HepG2 (cell line): ENCODE measurements at regions not wholly inside any gene's neighbourhood (a gene's known extent, or its start where the extent isn't known, plus 50 kb on each side); places are given as distances from the start of the nearest gene placed in this dataset.
A peak's percentile ranks its signal among the peaks of the same experiment; 100 is the strongest.

Source experiments
- ATAC-seq: fragments of 200-7000 bp; cut with Tn5 transposase; 3 replicates; pipeline ENCODE4 v1.9.1; 2020; ENCODE audit warnings: mild to moderate bottlenecking, moderate library complexity
- BruUV-seq: library from RNA; stranded (reverse); fragments of 400-500 nt; replicated peaks from 2 replicates; lab custom pipeline; 2021; lab: Mats Ljungman, UMichigan
- CTCF ChIA-PET: fragments of 300-600 bp; formaldehyde crosslinking; extraction: SDS; loops from one replicate; lab custom pipeline; 2021; ENCODE audit warnings: low total read pairs, inconsistent platforms, low intra/inter-chr PET ratio; lab: Yijun Ruan, JAX
- POLR2A ChIA-PET: fragments of 350-600 bp; sonication (Branson Sonifier 250); formaldehyde crosslinking; loops from one replicate; lab custom pipeline; 2020; ENCODE audit warnings: antibody characterized with exemption, inconsistent platforms; lab: Yijun Ruan, JAX
- DNase-seq: peaks from one replicate; pipeline ENCODE4 v3.0.0-alpha.2; 2015; ENCODE audit warnings: low spot score
- FAIRE-seq: peaks from 3 replicates; lab custom pipeline; 2011; peaks lifted over from hg19 to GRCh38; lab: Jason Lieb, UNC
- H2AFZ ChIP-seq: one replicate; pipeline ENCODE4 v1.6.1; 2011; ENCODE audit warnings: low read length, inconsistent platforms
- H3K27ac ChIP-seq: fragments of 300-600 bp; 3 replicates; pipeline ENCODE4 v1.8.0; 2011; ENCODE audit warnings: mixed run types, mild to moderate bottlenecking, mixed read lengths, low read length, inconsistent platforms; ENCODE audit not compliant: insufficient read depth; ENCODE audit errors: extremely low read length
- H3K27me3 ChIP-seq, 2 experiments: fragments of 200-600 bp in 1 of 2; 2 replicates in 1 of 2; 3 replicates in 1 of 2; pipeline versions ENCODE4 v1.6.0 to v1.8.0; 2011; ENCODE audit warnings: low read length in 2 of 2, mild to moderate bottlenecking in 2 of 2, moderate library complexity in 2 of 2, inconsistent platforms in 1 of 2; ENCODE audit not compliant: insufficient read depth in 2 of 2, control insufficient read depth in 1 of 2
- H3K36me3 ChIP-seq, 2 experiments: fragments of 200-600 bp in 1 of 2; replicated peaks in 1 of 2; 2 replicates in 1 of 2; 3 replicates in 1 of 2; pipeline versions ENCODE4 v1.5.1 to v1.8.0; 2011; ENCODE audit warnings: low read length in 2 of 2, inconsistent platforms in 1 of 2; ENCODE audit not compliant: insufficient read depth in 2 of 2, control insufficient read depth in 1 of 2
- H3K4me1 ChIP-seq: 2 replicates; pipeline ENCODE4 v1.5.1; 2012; ENCODE audit warnings: low read length, inconsistent platforms; ENCODE audit not compliant: insufficient read depth
- H3K4me2 ChIP-seq: 2 replicates; pipeline ENCODE4 v1.6.0; 2011; ENCODE audit warnings: low read depth, low read length, inconsistent platforms
- H3K4me3 ChIP-seq, 3 experiments: fragments of 200-600 bp in 1 of 3; sonication (generic), shearing (Covaris generic) in 1 of 3; replicated peaks in 1 of 3; 2 replicates each; pipeline ENCODE4 v1.5.1; 2011 to 2016; ENCODE audit warnings: low read length in 3 of 3, inconsistent platforms in 2 of 3, low read depth in 2 of 3, mild to moderate bottlenecking in 2 of 3, control low read depth in 1 of 3, mixed read lengths in 1 of 3; ENCODE audit not compliant: insufficient read depth in 1 of 3
- H3K79me2 ChIP-seq: one replicate; pipeline ENCODE4 v1.6.1; 2011; ENCODE audit warnings: low read length, inconsistent platforms; ENCODE audit not compliant: insufficient read depth
- H3K9ac ChIP-seq: 2 replicates; pipeline ENCODE4 v1.6.0; 2011; ENCODE audit warnings: mild to moderate bottlenecking, low read depth, low read length, inconsistent platforms; ENCODE audit not compliant: insufficient read depth
- H3K9me3 ChIP-seq: 2 replicates; pipeline ENCODE4 v1.5.1; 2012; ENCODE audit warnings: mild to moderate bottlenecking, low read length
- H4K20me1 ChIP-seq: 2 replicates; pipeline ENCODE4 v1.6.0; 2011; ENCODE audit warnings: inconsistent platforms, mild to moderate bottlenecking, low read length, moderate library complexity; ENCODE audit not compliant: insufficient read depth
- ATF5 ChIP-seq: sonication (generic); formaldehyde crosslinking; IDR thresholded peaks from 2 replicates; pipeline ENCODE4 v1.4.0; 2020; ENCODE audit warnings: mild to moderate bottlenecking, low read depth, missing genetic modification reagents
- GTF2F1 ChIP-seq: fragments of 150-350 bp; IDR thresholded peaks from 2 replicates; pipeline ENCODE4 v1.6.1; 2014; ENCODE audit warnings: low read length
- HNRNPK ChIP-seq: fragments of 200-400 bp; formaldehyde crosslinking; IDR thresholded peaks from 2 replicates; pipeline ENCODE4 v1.6.1; 2018; ENCODE audit warnings: low read length, low read depth, moderate library complexity, mild to moderate bottlenecking; ENCODE audit not compliant: poor library complexity, severe bottlenecking
- MTF1 ChIP-seq: sonication (generic); formaldehyde crosslinking; IDR thresholded peaks from 2 replicates; pipeline ENCODE4 v1.5.0; 2020; ENCODE audit warnings: missing genetic modification reagents
- MXD4 ChIP-seq: IDR thresholded peaks from 2 replicates; pipeline ENCODE4 v1.6.1; 2016; ENCODE audit warnings: mild to moderate bottlenecking, missing biosample characterization, missing genetic modification reagents
- PHF20 ChIP-seq: sonication (generic); formaldehyde crosslinking; IDR thresholded peaks from 2 replicates; pipeline ENCODE4 v1.5.0; 2020; ENCODE audit warnings: mild to moderate bottlenecking, missing genetic modification reagents
- PPARG ChIP-seq: conservative IDR thresholded peaks from 2 replicates; pipeline ENCODE4 v1.6.1; 2016; ENCODE audit warnings: missing biosample characterization, missing genetic modification reagents
- PRPF4 ChIP-seq: fragments of 200-400 bp; formaldehyde crosslinking; IDR thresholded peaks from 2 replicates; pipeline ENCODE4 v1.6.1; 2016; ENCODE audit warnings: low read length, low read depth; ENCODE audit not compliant: poor library complexity, severe bottlenecking
- ZNF225 ChIP-seq: sonication (generic); formaldehyde crosslinking; IDR thresholded peaks from 2 replicates; pipeline ENCODE4 v1.4.0; 2020; ENCODE audit warnings: mild to moderate bottlenecking, missing genetic modification reagents
- ZNF510 ChIP-seq: sonication (generic); formaldehyde crosslinking; IDR thresholded peaks from 2 replicates; pipeline ENCODE4 v1.4.0; 2020; ENCODE audit warnings: low read depth, mild to moderate bottlenecking, missing genetic modification reagents
- ZNF563 ChIP-seq: sonication (generic); formaldehyde crosslinking; IDR thresholded peaks from 2 replicates; pipeline ENCODE4 v1.8.0; 2022; ENCODE audit warnings: mild to moderate bottlenecking, moderate library complexity, missing genetic modification reagents
- WGBS: methylation state at CpG from one replicate; pipeline ENCODE4 v1.1.6; 2017; ENCODE audit warnings: low lambda C conversion rate; 5-methylcytosine and 5-hydroxymethylcytosine counted together
- in situ Hi-C: cut with HindIII; loops from 2 replicates; pipeline ENCODE4 v1.10.0; 2017; ENCODE audit warnings: low pct_unique_long_range_greater_than_20kb; ENCODE audit not compliant: extremely low pct_ligation_motif_present
- intact Hi-C: fragments of 100-400 bp; cut with micrococcal nuclease; formaldehyde crosslinking; loops from one replicate; pipeline ENCODE4 v1.10.0; 2022; ENCODE audit not compliant: unreplicated experiment

DNA sequence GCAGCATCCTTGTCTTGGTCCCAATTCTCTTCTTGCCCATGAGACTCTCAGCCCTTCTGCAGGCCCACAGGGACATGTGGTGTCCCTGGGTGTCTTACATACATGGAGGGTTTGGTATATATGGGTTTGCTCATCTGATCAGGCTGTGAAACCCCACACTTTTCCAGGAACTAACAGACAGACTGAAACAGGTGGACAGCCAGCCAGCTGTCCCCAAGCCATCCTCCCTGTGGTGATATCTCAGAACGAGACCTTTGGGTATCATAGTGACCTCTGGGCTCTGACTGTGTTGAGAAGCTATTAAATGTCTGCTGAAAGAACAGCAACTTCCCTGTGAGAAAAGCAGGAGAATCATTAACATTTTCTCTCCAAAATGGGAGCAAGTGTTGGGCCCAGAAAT is 115.5 kb upstream of the PAXBP1 start:
- H3K9ac ChIP-seq: no peak overlapping the region
- H3K9me3 ChIP-seq: no peaks in the 10 kb centered on the region
- H4K20me1 ChIP-seq: no peaks in the 10 kb centered on the region
- POLR2A ChIA-PET: no interaction called here
- in situ Hi-C loops (no loop called here), intact Hi-C loops (no loop called here)
- no peak overlapping the region for H2AFZ ChIP-seq
- no peak overlapping the region for H3K27ac ChIP-seq
- H3K4me3 ChIP-seq: peak overlapping the region in 2 of 3 experiments; percentile 33 to 55; a peak in 1 of 6 replicates
- no TSS peak for BruUV-seq
- no peak for DNase-seq
- peaks cover 5% of the 10 kb centered on the region; the same call in 1 of the 2 replicates for H3K4me1 ChIP-seq
- CTCF ChIA-PET: no interaction called here
- no peak; the same call in 2 of the 3 replicates for ATAC-seq
- peak overlapping the region; percentile 72 for H3K4me2 ChIP-seq
- no peak for FAIRE-seq
- WGBS: 0% methylated on average over 1 of the region's 1 CpG
- TF ChIP-seq ZNF563 (CRISPR knock-in tag): no peak
- TF ChIP-seq MTF1 (CRISPR knock-in tag): no peak
- H3K27me3 ChIP-seq: peaks cover 3 to 21% of the 10 kb centered on the region in 2 experiments; a peak in 3 of 5 replicates
- no peaks in the 10 kb centered on the region for H3K36me3 ChIP-seq
- H3K79me2 ChIP-seq: no peaks in the 10 kb centered on the region

- Histone ChIP-seq H3K4me1 (peaks cover 5% of the 10 kb centered on the region; the same call in 1 of the 2 replicates), H4K20me1 (no peaks in the 10 kb centered on the region), H3K27ac (no peak overlapping the region), H2AFZ (no peak overlapping the region), H3K79me2 (no peaks in the 10 kb centered on the region), H3K4me2 (no peak overlapping the region), H3K4me3 (no peak overlapping the region), H3K9me3 (no peaks in the 10 kb centered on the region), H3K9ac (no peak overlapping the region), H3K27me3 (peaks cover 3 to 16% of the 10 kb centered on the region in 2 experiments; a peak in 3 of 5 replicates), H3K36me3 (no peaks in the 10 kb centered on the region)
- ATAC-seq: no peak
- no TSS peak for BruUV-seq
- DNase-seq: no peak
- in situ Hi-C loops: no loop called here
- intact Hi-C loops: no loop called here
- CTCF ChIA-PET: no interaction called here
- POLR2A ChIA-PET: no interaction called here
- no peak for TF ChIP-seq GTF2F1
- no peak for TF ChIP-seq MXD4
- no peak for TF ChIP-seq HNRNPK
- no peak for TF ChIP-seq PRPF4
- no peak for TF ChIP-seq ATF5 (CRISPR knock-in tag)
- TF ChIP-seq ZNF225 (CRISPR knock-in tag): no peak
- TF ChIP-seq PPARG: no peak
- no peak for TF ChIP-seq ZNF510 (CRISPR knock-in tag)
- no peak for TF ChIP-seq PHF20 (CRISPR knock-in tag)
- under 1% methylated on average over 3 of the region's 3 CpGs for WGBS
- FAIRE-seq: no peak
These were observed 117.4 kb upstream of the PAXBP1 start for GRCh38 chr21:32888971-32889370.
